ENCODE measurements at regions not wholly inside any gene's neighbourhood (a gene's known extent, or its start where the extent isn't known, plus 50 kb on each side); places are given as distances from the start of the nearest gene placed in this dataset.

DNA sequence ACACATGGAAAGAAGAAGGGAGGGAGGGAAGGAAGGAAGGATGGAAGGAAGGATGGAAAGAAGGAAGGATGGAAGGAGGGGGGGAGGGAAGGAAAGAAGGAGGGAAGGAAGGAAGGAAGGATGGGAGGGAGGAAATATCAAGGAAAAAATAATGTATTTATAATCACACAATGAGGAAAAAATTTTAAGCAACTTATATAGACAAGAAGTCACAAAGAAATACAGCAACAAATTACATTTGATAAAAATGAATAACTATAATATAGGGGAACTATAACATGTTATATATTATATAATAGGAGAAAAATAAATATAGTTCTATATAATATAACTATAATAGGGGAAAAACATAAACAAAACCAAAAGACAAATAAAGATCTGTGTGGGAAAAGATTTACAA is 441.8 kb downstream of the LRATD1 start:
- ChIA-PET CTCF (no interaction called here), POLR2A (no interaction called here)
- H3K9me3 ChIP-seq (ENCODE audit: control extremely low read depth in 1 of 3, control insufficient read depth in 2 of 3, insufficient read depth in 1 of 3, low read length in 2 of 3): peaks cover 0 to 1% (median 0%) of the 10 kb centered on the region in 3 donors
- H3K4me3 Mint-ChIP-seq: no peak overlapping the region
- intact Hi-C loops (cut with micrococcal nuclease): no loop called here
- ATAC-seq (ENCODE audit: low read depth): no peak
- H3K79me2 ChIP-seq (ENCODE audit: control insufficient read depth, insufficient read depth, low read length): no peaks in the 10 kb centered on the region
- H3K27me3 Mint-ChIP-seq: peaks cover 3% of the 10 kb centered on the region
- no peak for DNase-seq
- TF ChIP-seq, protein P1, sequence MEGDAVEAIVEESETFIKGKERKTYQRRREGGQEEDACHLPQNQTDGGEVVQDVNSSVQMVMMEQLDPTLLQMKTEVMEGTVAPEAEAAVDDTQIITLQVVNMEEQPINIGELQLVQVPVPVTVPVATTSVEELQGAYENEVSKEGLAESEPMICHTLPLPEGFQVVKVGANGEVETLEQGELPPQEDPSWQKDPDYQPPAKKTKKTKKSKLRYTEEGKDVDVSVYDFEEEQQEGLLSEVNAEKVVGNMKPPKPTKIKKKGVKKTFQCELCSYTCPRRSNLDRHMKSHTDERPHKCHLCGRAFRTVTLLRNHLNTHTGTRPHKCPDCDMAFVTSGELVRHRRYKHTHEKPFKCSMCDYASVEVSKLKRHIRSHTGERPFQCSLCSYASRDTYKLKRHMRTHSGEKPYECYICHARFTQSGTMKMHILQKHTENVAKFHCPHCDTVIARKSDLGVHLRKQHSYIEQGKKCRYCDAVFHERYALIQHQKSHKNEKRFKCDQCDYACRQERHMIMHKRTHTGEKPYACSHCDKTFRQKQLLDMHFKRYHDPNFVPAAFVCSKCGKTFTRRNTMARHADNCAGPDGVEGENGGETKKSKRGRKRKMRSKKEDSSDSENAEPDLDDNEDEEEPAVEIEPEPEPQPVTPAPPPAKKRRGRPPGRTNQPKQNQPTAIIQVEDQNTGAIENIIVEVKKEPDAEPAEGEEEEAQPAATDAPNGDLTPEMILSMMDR (IDR thresholded peaks at IDR 0.05): no peak
- TF ChIP-seq EZH2 (IDR thresholded peaks at IDR 0.05; ENCODE audit: borderline replicate concordance, insufficient read depth, low read depth, low read length, poor library complexity, severe bottlenecking): no peak
- no peak overlapping the region for H3K9ac ChIP-seq (ENCODE audit: low read length)
- no peaks in the 10 kb centered on the region for H4K20me1 ChIP-seq (ENCODE audit: control insufficient read depth, insufficient read depth, low read length, poor library complexity, severe bottlenecking)
- no peak overlapping the region for H3K4me3 ChIP-seq (ENCODE audit: control extremely low read depth in 1 of 5, extremely low read depth in 1 of 5, insufficient read depth in 1 of 5, low read depth in 2 of 5, low read length in 4 of 5)
- no peak overlapping the region for H3K4me2 ChIP-seq (replicated peaks; ENCODE audit: low read depth, low read length, poor library complexity, severe bottlenecking)
- H3K4me1 ChIP-seq (ENCODE audit: control insufficient read depth in 2 of 2, insufficient read depth in 2 of 2, low read length in 2 of 2): no peaks in the 10 kb centered on the region
- no peak overlapping the region for H3K27ac ChIP-seq (ENCODE audit: low read length in 2 of 2)
- H3K27me3 ChIP-seq (replicated peaks in 1 of 4; ENCODE audit: control extremely low read depth in 1 of 4, control insufficient read depth in 3 of 4, insufficient read depth in 4 of 4, low read length in 3 of 4): no peaks in the 10 kb centered on the region
- H3K4me1 Mint-ChIP-seq: no peaks in the 10 kb centered on the region
- no peaks in the 10 kb centered on the region for H3K36me3 ChIP-seq (replicated peaks in 1 of 2; ENCODE audit: control extremely low read depth in 1 of 2, control insufficient read depth in 1 of 2, extremely low read depth in 1 of 2, insufficient read depth in 2 of 2, low read length in 1 of 2)
- H3K27ac Mint-ChIP-seq: no peak overlapping the region
- H2AFZ ChIP-seq (ENCODE audit: insufficient read depth, low read depth, low read length, poor library complexity, severe bottlenecking): no peak overlapping the region
- no peaks in the 10 kb centered on the region for H3K9me3 Mint-ChIP-seq (ENCODE audit: insufficient read depth)

DNA sequence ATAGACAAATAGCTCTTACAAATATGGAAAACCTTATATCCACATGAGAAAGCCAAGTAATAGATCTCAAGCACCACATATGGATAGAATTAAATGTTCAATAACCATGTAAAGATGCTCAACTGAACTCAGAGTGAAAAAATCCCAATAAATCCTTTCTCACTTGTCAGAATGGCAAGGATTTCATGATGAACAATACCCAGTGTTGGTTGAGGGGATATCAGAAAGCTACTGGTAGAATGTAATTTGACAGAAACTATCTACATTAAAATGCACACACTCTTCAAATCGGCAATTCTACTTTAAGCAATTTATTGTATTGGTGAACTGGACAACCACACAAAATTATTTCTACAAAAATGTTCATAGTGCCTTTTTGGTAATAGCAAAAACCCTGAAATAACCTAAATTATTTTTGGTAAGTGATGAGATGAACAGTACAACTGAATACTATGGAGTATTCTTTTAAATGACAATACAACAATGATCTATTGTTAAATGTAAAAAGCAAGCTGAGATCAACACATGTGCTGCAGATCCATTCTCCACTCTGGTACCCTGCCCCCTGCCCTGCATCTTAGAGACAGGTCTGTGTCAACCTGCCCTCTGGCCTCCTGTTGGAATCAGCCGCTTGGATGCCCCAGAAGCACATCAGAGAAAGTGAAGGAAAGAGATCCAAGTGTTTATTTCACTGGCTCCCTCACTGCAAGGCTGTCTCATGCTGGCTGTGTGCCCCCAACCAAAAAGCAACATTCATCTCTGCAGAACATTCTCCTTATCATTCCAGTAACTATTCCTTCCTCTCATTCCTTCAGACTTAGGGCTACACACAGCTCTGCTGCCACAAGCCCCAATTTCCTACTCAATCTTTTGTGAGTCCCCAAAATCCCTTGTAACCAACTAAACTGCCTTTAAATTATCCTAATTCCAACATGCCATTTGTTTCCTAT is 442.5 kb downstream of the LRATD1 start:
- Mint-ChIP-seq H3K27me3 (peaks cover 3% of the 10 kb centered on the region), H3K4me3 (no peak overlapping the region), H3K9me3 (ENCODE audit: insufficient read depth) (no peaks in the 10 kb centered on the region), H3K4me1 (no peaks in the 10 kb centered on the region), H3K27ac (no peak overlapping the region)
- POLR2A ChIA-PET: no interaction called here
- Histone ChIP-seq H4K20me1 (ENCODE audit: control insufficient read depth, insufficient read depth, low read length, poor library complexity, severe bottlenecking) (no peaks in the 10 kb centered on the region), H3K4me2 (replicated peaks; ENCODE audit: low read depth, low read length, poor library complexity, severe bottlenecking) (no peak overlapping the region), H3K4me3 (ENCODE audit: control extremely low read depth in 1 of 5, extremely low read depth in 1 of 5, insufficient read depth in 1 of 5, low read depth in 2 of 5, low read length in 4 of 5) (no peak overlapping the region), H3K27me3 (replicated peaks in 1 of 4; ENCODE audit: control extremely low read depth in 1 of 4, control insufficient read depth in 3 of 4, insufficient read depth in 4 of 4, low read length in 3 of 4) (no peaks in the 10 kb centered on the region), H3K4me1 (ENCODE audit: control insufficient read depth in 2 of 2, insufficient read depth in 2 of 2, low read length in 2 of 2) (no peaks in the 10 kb centered on the region), H3K79me2 (ENCODE audit: control insufficient read depth, insufficient read depth, low read length) (no peaks in the 10 kb centered on the region), H3K27ac (ENCODE audit: low read length in 2 of 2) (no peak overlapping the region), H3K36me3 (replicated peaks in 1 of 2; ENCODE audit: control extremely low read depth in 1 of 2, control insufficient read depth in 1 of 2, extremely low read depth in 1 of 2, insufficient read depth in 2 of 2, low read length in 1 of 2) (no peaks in the 10 kb centered on the region), H3K9ac (ENCODE audit: low read length) (no peak overlapping the region), H2AFZ (ENCODE audit: insufficient read depth, low read depth, low read length, poor library complexity, severe bottlenecking) (no peak overlapping the region), H3K9me3 (ENCODE audit: control extremely low read depth in 1 of 3, control insufficient read depth in 2 of 3, insufficient read depth in 1 of 3, low read length in 2 of 3) (peaks cover 0 to 1% (median 0%) of the 10 kb centered on the region in 3 donors)
- CTCF ChIA-PET: no interaction called here
- intact Hi-C loops (cut with micrococcal nuclease): no loop called here
- no peak for TF ChIP-seq EZH2 (IDR thresholded peaks at IDR 0.05; ENCODE audit: borderline replicate concordance, insufficient read depth, low read depth, low read length, poor library complexity, severe bottlenecking)
- TF ChIP-seq, protein P1 (IDR thresholded peaks at IDR 0.05): no peak
- ATAC-seq (ENCODE audit: low read depth) (no peak), DNase-seq (no peak)
- 100% methylated on average over 1 of the region's 2 CpGs for WGBS (ENCODE audit: insufficient coverage)

Data from B cell (primary cell).